MM.1S (cell line): ENCODE measurements at regions not wholly inside any gene's neighbourhood (a gene's known extent, or its start where the extent isn't known, plus 50 kb on each side); places are given as distances from the start of the nearest gene placed in this dataset.

Experiments
- EZH2 ChIP-seq: fragments of 300-600 bp; sonication (generic); optimal IDR thresholded peaks from 2 replicates; pipeline ENCODE3; 2017; ENCODE audit warnings: low read depth, mild to moderate bottlenecking, antibody characterized with exemption, low read length, mixed read lengths
- TF ChIP-seq, protein P1 (sequence below): fragments of 300-600 bp; sonication (generic); IDR thresholded peaks from 2 replicates; pipeline ENCODE4 v1.5.1; 2016; ENCODE audit warnings: antibody characterized with exemption, low read length, mixed read lengths

DNA sequence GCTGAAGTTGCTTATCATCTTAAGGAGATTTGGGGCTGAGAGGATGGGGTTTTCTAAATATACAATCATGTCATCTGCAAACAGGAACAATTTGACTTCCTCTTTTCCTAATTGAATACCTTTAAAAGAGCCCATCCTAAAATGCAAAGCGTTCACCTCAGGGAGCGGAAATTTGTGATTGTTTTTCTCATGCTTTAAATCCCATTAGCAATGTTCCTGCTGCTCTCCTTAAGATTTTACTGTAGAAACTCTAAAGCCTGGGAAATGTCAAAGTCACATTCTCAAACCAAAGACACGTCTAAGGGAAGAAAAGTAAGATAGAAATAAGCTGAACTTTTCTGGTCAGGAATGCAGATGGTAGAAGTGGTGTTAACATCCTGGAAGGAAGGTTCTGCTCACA is 285.8 kb upstream of the MAP2 start:
- TF ChIP-seq, protein P1, sequence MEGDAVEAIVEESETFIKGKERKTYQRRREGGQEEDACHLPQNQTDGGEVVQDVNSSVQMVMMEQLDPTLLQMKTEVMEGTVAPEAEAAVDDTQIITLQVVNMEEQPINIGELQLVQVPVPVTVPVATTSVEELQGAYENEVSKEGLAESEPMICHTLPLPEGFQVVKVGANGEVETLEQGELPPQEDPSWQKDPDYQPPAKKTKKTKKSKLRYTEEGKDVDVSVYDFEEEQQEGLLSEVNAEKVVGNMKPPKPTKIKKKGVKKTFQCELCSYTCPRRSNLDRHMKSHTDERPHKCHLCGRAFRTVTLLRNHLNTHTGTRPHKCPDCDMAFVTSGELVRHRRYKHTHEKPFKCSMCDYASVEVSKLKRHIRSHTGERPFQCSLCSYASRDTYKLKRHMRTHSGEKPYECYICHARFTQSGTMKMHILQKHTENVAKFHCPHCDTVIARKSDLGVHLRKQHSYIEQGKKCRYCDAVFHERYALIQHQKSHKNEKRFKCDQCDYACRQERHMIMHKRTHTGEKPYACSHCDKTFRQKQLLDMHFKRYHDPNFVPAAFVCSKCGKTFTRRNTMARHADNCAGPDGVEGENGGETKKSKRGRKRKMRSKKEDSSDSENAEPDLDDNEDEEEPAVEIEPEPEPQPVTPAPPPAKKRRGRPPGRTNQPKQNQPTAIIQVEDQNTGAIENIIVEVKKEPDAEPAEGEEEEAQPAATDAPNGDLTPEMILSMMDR, result no peak
- no peak for TF ChIP-seq EZH2
